ENCODE measurements at regions not wholly inside any gene's neighbourhood (a gene's known extent, or its start where the extent isn't known, plus 50 kb on each side); places are given as distances from the start of the nearest gene placed in this dataset.

- no peak for DNase-seq
Observed at GRCh38 chr18:55821219-55821618, 233.2 kb upstream of the TCF4 start.

GRCh38 chr18:55819448-55819847, 231.5 kb upstream of the TCF4 start:
- no peak for DNase-seq

GRCh38 chr18:55818284-55818683, 230.3 kb upstream of the TCF4 start:
- no peak for DNase-seq

- no peak for DNase-seq
Observed at GRCh38 chr18:55811925-55812324, 223.9 kb upstream of the TCF4 start.

GRCh38 chr18:55805666-55806065, 217.7 kb upstream of the TCF4 start:
- no peak for DNase-seq

GRCh38 chr18:55795101-55795669, 207.2 kb upstream of the TCF4 start:
- no peak for DNase-seq

- no peak for DNase-seq
Observed at GRCh38 chr18:55794288-55795052, 206.5 kb upstream of the TCF4 start.

GRCh38 chr18:55790296-55790695, 202.3 kb upstream of the TCF4 start:
- no peak for DNase-seq

GRCh38 chr18:55787536-55788073, 199.6 kb upstream of the TCF4 start:
- DNase-seq: no peak

- DNase-seq: no peak
Observed at GRCh38 chr18:55786651-55787272, 198.8 kb upstream of the TCF4 start.

GRCh38 chr18:55783921-55784320, 195.9 kb upstream of the TCF4 start:
- DNase-seq: peak; percentile 51

- DNase-seq: peak; percentile 16
Observed at GRCh38 chr18:55781481-55781957, 193.5 kb upstream of the TCF4 start.

GRCh38 chr18:55780586-55781071, 192.6 kb upstream of the TCF4 start:
- DNase-seq: no peak

GRCh38 chr18:55779691-55780585, 191.9 kb upstream of the TCF4 start:
- no peak for DNase-seq

GRCh38 chr18:55778788-55779690, 191.0 kb upstream of the TCF4 start:
- no peak for DNase-seq

GRCh38 chr18:55777666-55778304, 189.8 kb upstream of the TCF4 start:
- no peak for DNase-seq

GRCh38 chr18:55775972-55776371, 188.0 kb upstream of the TCF4 start:
- no peak for DNase-seq

GRCh38 chr18:55774505-55774904, 186.5 kb upstream of the TCF4 start:
- DNase-seq: no peak

GRCh38 chr18:55768255-55768654, 180.3 kb upstream of the TCF4 start:
- DNase-seq: no peak

- DNase-seq: no peak
Observed at GRCh38 chr18:55764386-55764785, 176.4 kb upstream of the TCF4 start.

- DNase-seq: no peak
Observed at GRCh38 chr18:55763805-55764204, 175.8 kb upstream of the TCF4 start.

Measured in SHP77 treated with DMSO at 0.1 percent for 48 hours (cell line).